ENCODE measurements at regions not wholly inside any gene's neighbourhood (a gene's known extent, or its start where the extent isn't known, plus 50 kb on each side); places are given as distances from the start of the nearest gene placed in this dataset.

DNA sequence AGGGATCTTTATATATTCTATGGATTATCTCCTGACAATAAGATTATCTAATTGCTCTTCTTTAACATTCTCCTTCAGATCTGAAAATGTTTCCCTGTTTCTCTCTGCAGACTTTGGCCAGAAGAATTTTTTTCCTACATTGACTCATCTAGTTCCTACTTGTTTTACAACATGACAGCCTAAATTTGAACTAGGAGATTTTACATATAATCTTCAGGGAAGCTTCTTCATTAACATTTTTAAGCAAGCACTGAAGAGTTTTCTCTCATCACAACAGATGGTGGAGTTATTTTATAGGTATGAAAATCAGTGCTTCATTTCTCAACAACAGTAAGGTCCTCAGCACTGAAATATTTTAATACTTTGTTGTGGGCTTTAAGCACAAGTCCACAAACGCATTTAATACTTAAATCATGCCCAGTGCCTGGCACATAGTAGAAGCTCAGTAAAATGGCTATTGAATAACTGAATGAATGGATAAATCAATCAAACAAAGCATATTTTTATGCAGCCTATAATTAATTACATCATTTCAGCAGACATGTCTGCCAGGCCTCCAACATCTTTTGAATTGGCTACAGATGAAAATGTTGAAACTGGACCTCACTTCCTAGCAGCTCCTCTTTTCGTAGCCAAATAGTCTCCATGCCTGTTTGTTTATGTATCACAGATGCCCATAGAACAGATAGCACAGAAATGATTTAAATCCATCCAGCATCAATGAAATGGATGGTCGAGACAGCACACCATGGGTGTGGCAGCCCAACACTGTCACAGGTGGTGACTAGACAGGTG lies 117.3 kb upstream of the POU2AF2 start:
- no peak for DNase-seq (ENCODE audit: low spot score)
- TF ChIP-seq, protein P1, sequence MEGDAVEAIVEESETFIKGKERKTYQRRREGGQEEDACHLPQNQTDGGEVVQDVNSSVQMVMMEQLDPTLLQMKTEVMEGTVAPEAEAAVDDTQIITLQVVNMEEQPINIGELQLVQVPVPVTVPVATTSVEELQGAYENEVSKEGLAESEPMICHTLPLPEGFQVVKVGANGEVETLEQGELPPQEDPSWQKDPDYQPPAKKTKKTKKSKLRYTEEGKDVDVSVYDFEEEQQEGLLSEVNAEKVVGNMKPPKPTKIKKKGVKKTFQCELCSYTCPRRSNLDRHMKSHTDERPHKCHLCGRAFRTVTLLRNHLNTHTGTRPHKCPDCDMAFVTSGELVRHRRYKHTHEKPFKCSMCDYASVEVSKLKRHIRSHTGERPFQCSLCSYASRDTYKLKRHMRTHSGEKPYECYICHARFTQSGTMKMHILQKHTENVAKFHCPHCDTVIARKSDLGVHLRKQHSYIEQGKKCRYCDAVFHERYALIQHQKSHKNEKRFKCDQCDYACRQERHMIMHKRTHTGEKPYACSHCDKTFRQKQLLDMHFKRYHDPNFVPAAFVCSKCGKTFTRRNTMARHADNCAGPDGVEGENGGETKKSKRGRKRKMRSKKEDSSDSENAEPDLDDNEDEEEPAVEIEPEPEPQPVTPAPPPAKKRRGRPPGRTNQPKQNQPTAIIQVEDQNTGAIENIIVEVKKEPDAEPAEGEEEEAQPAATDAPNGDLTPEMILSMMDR (IDR thresholded peaks at IDR 0.05; ENCODE audit: unreplicated experiment) = no peak
- no peaks in the 10 kb centered on the region for H3K9me3 Mint-ChIP-seq (ENCODE audit: unreplicated experiment)
- no peaks in the 10 kb centered on the region for H3K27me3 Mint-ChIP-seq (ENCODE audit: unreplicated experiment)
- no peak overlapping the region for H3K4me3 Mint-ChIP-seq (ENCODE audit: unreplicated experiment)
- H3K4me1 Mint-ChIP-seq (ENCODE audit: unreplicated experiment) = no peaks in the 10 kb centered on the region
- no peaks in the 10 kb centered on the region for H3K36me3 Mint-ChIP-seq (ENCODE audit: low read depth, unreplicated experiment)
- no peak overlapping the region for H3K27ac Mint-ChIP-seq (ENCODE audit: unreplicated experiment)

DNA sequence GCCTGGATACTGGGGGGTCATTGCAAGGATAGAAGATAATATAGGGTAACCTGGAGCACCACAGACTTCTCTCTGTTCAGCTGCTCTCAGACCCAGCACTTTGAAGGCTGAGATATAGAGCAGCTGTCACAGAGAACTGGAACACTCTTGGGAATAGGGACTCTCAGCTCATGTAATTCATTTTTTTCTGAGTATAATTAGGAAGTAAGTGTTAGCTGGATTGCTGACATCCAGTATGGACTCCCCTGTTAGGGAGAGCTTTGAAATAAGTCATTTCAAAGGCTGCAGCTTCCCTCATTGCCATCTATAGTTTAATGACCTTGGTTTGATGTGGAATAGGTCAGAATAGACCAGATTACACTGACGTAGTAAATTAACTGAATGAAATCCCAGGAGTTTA lies 120.8 kb upstream of the POU2AF2 start:
- no peaks in the 10 kb centered on the region for H3K4me1 Mint-ChIP-seq (ENCODE audit: unreplicated experiment)
- DNase-seq (ENCODE audit: low spot score) = no peak
- no peak overlapping the region for H3K27ac Mint-ChIP-seq (ENCODE audit: unreplicated experiment)
- TF ChIP-seq, protein P1 (IDR thresholded peaks at IDR 0.05; ENCODE audit: unreplicated experiment) = no peak
- no peaks in the 10 kb centered on the region for H3K27me3 Mint-ChIP-seq (ENCODE audit: unreplicated experiment)
- H3K36me3 Mint-ChIP-seq (ENCODE audit: low read depth, unreplicated experiment) = no peaks in the 10 kb centered on the region
- H3K4me3 Mint-ChIP-seq (ENCODE audit: unreplicated experiment) = no peak overlapping the region
- no peaks in the 10 kb centered on the region for H3K9me3 Mint-ChIP-seq (ENCODE audit: unreplicated experiment)

DNA sequence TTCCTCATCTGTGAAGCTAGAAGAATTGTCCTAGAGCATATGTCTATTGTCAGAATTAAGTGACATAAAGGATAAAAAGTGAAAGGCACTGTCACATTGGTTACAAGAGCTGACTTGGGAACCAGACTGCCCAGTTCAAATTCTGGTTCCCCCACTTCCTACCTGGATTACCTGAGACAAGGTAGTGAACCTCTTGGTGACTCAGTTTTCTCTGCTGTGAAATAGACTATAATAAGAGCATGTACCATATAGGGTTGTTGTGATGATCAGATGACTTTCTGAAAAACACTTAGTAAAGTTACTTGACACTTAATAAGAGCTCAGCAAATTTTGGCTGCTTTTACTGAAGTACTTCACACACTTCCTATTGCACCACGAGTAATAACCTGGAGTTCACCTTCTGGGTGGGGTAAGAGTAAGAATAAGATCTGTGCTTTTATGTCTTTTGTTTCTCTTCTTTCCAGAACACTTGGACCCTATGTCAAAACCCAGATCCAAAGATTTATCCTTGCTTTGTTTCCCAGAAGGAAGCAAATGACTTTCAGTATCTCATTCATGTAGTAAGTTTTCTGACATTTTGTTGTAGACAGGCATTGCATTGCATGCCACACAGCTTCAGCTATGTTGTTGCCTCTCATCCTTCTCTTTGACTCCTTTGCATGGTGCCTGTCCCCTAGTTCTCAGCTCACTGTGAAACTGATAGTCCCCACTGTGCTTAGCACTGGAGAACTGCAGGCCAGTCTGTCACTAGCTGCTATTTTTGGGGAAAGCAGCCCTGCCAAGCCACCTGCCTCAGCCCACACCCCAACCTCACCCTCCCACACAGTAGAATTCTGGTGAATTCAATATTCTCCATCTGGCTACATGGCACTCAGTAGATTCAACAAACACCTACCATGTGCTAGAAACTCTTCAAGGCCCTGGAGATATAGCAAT lies 121.8 kb upstream of the POU2AF2 start:
- Mint-ChIP-seq H3K27me3 (ENCODE audit: unreplicated experiment) (no peaks in the 10 kb centered on the region), H3K36me3 (ENCODE audit: low read depth, unreplicated experiment) (no peaks in the 10 kb centered on the region), H3K4me1 (ENCODE audit: unreplicated experiment) (no peaks in the 10 kb centered on the region), H3K27ac (ENCODE audit: unreplicated experiment) (no peak overlapping the region), H3K4me3 (ENCODE audit: unreplicated experiment) (no peak overlapping the region), H3K9me3 (ENCODE audit: unreplicated experiment) (no peaks in the 10 kb centered on the region)
- DNase-seq (ENCODE audit: low spot score) = no peak
- TF ChIP-seq, protein P1 (IDR thresholded peaks at IDR 0.05; ENCODE audit: unreplicated experiment) = no peak

DNA sequence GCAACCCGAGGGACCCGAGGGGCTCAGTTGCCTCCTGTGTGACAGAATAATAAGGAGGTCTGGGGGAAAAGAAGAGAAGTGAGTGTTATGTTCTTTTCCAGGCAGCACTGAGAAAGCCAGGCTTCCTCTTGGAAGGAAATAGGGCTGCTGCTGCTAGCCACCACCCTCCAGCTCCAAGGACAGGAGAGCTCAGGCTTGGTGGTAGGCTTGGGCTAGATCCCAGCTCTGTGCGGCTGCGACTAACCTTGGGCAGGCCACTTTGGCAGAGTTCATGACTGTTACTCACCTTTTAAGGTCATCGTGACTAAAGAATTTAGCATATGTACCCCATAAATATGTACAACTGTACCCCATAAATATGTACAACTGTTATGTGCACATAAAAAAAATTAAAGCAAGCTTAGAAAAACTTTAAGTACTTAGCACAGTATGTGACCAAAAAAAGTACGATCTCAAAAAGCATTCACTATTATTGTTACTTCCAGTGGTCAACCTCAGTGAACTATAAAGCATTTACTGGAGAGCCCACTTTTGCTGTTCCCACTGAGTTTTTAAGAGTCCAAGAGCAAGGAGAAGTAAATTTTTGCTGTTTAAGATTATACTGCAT lies 124.7 kb upstream of the POU2AF2 start:
- DNase-seq (ENCODE audit: low spot score) = no peak
- H3K27me3 Mint-ChIP-seq (ENCODE audit: unreplicated experiment) = peaks cover 3% of the 10 kb centered on the region
- no peaks in the 10 kb centered on the region for H3K9me3 Mint-ChIP-seq (ENCODE audit: unreplicated experiment)
- H3K27ac Mint-ChIP-seq (ENCODE audit: unreplicated experiment) = no peak overlapping the region
- no peaks in the 10 kb centered on the region for H3K36me3 Mint-ChIP-seq (ENCODE audit: low read depth, unreplicated experiment)
- H3K4me3 Mint-ChIP-seq (ENCODE audit: unreplicated experiment) = no peak overlapping the region
- TF ChIP-seq, protein P1 (IDR thresholded peaks at IDR 0.05; ENCODE audit: unreplicated experiment) = no peak
- H3K4me1 Mint-ChIP-seq (ENCODE audit: unreplicated experiment) = no peaks in the 10 kb centered on the region
